Ovary (tissue), 7 donors: ENCODE measurements at regions not wholly inside any gene's neighbourhood (a gene's known extent, or its start where the extent isn't known, plus 50 kb on each side); places are given as distances from the start of the nearest gene placed in this dataset. TPM values are rescaled to one million over a fixed set of nuclear protein-coding genes. Genes with fewer than 3 reads are reported as not detected.

Experiments
- DNase-seq, 5 donors: peaks; one replicate each; pipeline ENCODE4 v3.0.0-alpha.2; 2019 to 2020
- H3K27ac ChIP-seq, 2 donors: fragments of 200-600 bp; one replicate each; pipeline versions ENCODE4 v1.5.1 to v1.8.0; 2019 to 2022
- H3K27me3 ChIP-seq: fragments of 200-600 bp; one replicate; pipeline ENCODE4 v1.8.0; 2022
- H3K36me3 ChIP-seq: fragments of 200-600 bp; sonication (generic); one replicate; pipeline ENCODE4 v1.5.1; 2019
- H3K4me1 ChIP-seq: one replicate; pipeline ENCODE4 v1.8.1; 2013; ENCODE audit warnings: mild to moderate bottlenecking, moderate library complexity; ENCODE audit not compliant: insufficient read depth
- H3K4me3 ChIP-seq: fragments of 200-600 bp; sonication (generic); one replicate; pipeline ENCODE4 v1.5.1; 2017
- H3K9me3 ChIP-seq, 2 donors: fragments of 200-600 bp in 1 of 2; sonication (generic) in 1 of 2; one replicate each; pipeline versions ENCODE4 v1.5.1 to v1.8.1; 2013 to 2019; ENCODE audit warnings: mild to moderate bottlenecking in 1 of 2, moderate library complexity in 1 of 2
- EP300 ChIP-seq: sonication (generic); formaldehyde crosslinking; IDR thresholded peaks from one replicate; pipeline ENCODE4 v1.6.1; 2017; ENCODE audit warnings: antibody characterized with exemption
- POLR2A ChIP-seq: fragments of 450-650 bp; IDR thresholded peaks from one replicate; pipeline ENCODE4 v1.6.1; 2017; ENCODE audit warnings: antibody characterized with exemption, mild to moderate bottlenecking, moderate library complexity
- WGBS, 3 donors: extraction: QIAGEN DNeasy Blood & Tissue Kit in 1 of 3; methylation state at CpG; one replicate each; pipeline versions ENCODE4 v1.1.5 to v1.1.7; 2013 to 2017; 5-methylcytosine and 5-hydroxymethylcytosine counted together
- intact Hi-C, 4 donors: fragments of 100-400 bp; cut with DNase I; formaldehyde crosslinking; loops; one replicate each; pipeline versions ENCODE4 v1.11.0 to v1.15.1; 2022 to 2023
- small RNA-seq: library from RNA; depleted of rRNA; stranded (forward); fragments of <200 nt; gene quantifications from one replicate; pipeline ENCODE3, GENCODE V24; 2016
- TF ChIP-seq, protein P1 (sequence below), 3 donors: fragments of 450-650 bp in 2 of 3; fragments of 200-600 bp in 1 of 3; IDR thresholded peaks; one replicate each; pipeline versions ENCODE4 v1.5.1 to v1.8.0; 2016 to 2022; ENCODE audit warnings: antibody characterized with exemption in 3 of 3, mild to moderate bottlenecking in 1 of 3
- donor health status: DM: no; HTN: no; CAD: no; lungs with moderate emphysema.
- donor health status: DM: no; HTN: no; CAD: no.
- donor health status: Bipolar disorder and iron deficiency.
- donor health status: DM: no; HTN: no; CAD: no.
- donor health status: DM: yes; HTN: yes; CAD: no.

DNA sequence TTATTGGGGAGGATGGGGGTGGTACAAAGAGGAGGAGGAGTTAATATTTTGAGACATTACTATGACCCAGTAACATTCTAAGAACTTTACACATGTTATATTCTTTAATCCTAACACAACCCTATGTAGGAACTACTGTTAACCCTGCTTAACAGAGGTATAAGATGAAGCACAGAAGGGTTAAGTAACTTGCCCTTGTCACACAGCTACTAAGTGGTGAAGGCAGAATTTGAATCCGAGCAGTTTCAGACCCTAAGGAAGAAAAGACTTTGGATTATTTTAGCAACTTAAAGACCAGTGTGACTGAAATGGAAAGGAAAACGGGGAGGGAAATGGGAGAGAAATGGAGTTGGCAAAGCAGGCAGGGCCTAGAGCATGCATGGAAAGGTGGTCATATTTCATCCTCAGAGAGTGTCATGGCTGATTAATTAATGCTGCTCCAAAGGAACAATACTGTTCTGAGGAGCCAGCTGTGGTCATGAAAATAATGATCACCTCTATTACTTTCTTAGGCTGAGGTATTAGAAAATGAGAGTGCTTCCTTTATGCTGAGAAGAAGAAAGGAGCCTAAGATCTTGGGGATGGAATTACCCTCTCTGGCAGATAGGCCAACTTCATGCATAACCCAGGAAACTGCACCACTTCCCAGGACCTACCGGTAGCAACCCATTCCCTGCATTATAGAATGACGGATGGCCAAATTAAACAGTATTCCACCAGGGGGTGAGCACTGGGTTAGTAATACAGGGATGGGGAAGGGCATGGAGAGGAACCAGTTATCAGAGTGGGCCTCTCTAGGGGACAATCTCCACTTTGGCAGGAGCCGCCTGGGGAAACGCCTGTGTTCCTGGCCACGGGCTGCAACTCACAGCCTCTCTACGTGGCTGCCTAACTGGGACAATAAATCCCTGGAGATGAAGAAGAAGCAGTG lies 50.1 kb upstream of the TNFAIP3 start:
- Histone ChIP-seq H3K36me3 (no peaks in the 10 kb centered on the region), H3K4me3 (no peak overlapping the region), H3K9me3 (no peaks in the 10 kb centered on the region), H3K4me1 (peaks cover 3% of the 10 kb centered on the region), H3K27me3 (no peaks in the 10 kb centered on the region), H3K27ac (no peak overlapping the region)
- no peak for DNase-seq
- intact Hi-C loops: no loop called here
- TF ChIP-seq POLR2A (no peak), EP300 (no peak)
- TF ChIP-seq, protein P1, sequence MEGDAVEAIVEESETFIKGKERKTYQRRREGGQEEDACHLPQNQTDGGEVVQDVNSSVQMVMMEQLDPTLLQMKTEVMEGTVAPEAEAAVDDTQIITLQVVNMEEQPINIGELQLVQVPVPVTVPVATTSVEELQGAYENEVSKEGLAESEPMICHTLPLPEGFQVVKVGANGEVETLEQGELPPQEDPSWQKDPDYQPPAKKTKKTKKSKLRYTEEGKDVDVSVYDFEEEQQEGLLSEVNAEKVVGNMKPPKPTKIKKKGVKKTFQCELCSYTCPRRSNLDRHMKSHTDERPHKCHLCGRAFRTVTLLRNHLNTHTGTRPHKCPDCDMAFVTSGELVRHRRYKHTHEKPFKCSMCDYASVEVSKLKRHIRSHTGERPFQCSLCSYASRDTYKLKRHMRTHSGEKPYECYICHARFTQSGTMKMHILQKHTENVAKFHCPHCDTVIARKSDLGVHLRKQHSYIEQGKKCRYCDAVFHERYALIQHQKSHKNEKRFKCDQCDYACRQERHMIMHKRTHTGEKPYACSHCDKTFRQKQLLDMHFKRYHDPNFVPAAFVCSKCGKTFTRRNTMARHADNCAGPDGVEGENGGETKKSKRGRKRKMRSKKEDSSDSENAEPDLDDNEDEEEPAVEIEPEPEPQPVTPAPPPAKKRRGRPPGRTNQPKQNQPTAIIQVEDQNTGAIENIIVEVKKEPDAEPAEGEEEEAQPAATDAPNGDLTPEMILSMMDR (IDR thresholded peaks at IDR 0.05): no peak
- WGBS, 3 donors: 88 to 95% (median 91%) methylated on average over 8 of the region's 8 CpGs

Small RNAs in the stretch of these regions (small RNA-seq; reads per million reads assigned to genes)
- not detected for gene RF00019
